HepG2 (cell line): ENCODE measurements at regions not wholly inside any gene's neighbourhood (a gene's known extent, or its start where the extent isn't known, plus 50 kb on each side); places are given as distances from the start of the nearest gene placed in this dataset.

Source experiments
- CREB1 ChIP-seq, 2 experiments: fragments of 450-650 bp in 1 of 2; IDR thresholded peaks; 2 replicates each; pipeline ENCODE4 v1.6.1; 2016 to 2017; ENCODE audit warnings: control low read depth in 1 of 2, mild to moderate bottlenecking in 1 of 2, missing compliant biosample characterization in 1 of 2, missing genetic modification characterization in 1 of 2
- CTCF ChIP-seq: sonication (generic); formaldehyde crosslinking; IDR thresholded peaks from 2 replicates; pipeline ENCODE4 v1.5.0; 2020; ENCODE audit warnings: mild to moderate bottlenecking, missing genetic modification reagents, moderate library complexity
- DDIT3 ChIP-seq: sonication (generic); formaldehyde crosslinking; IDR thresholded peaks from 2 replicates; pipeline ENCODE4 v1.4.0; 2020; ENCODE audit warnings: mild to moderate bottlenecking, missing genetic modification reagents
- EHMT2 ChIP-seq: fragments of 200-600 bp; sonication (generic); IDR thresholded peaks from 2 replicates; pipeline ENCODE4 v1.7.0; 2017; ENCODE audit warnings: antibody characterized with exemption, low read depth, low read length, borderline replicate concordance
- PLRG1 ChIP-seq: fragments of 450-650 bp; conservative IDR thresholded peaks from 2 replicates; pipeline ENCODE4 v1.6.1; 2016
- TCF12 ChIP-seq, 2 experiments: fragments of 450-650 bp in 1 of 2; sonication (generic) in 1 of 2; formaldehyde crosslinking in 1 of 2; IDR thresholded peaks; 2 replicates each; pipeline versions ENCODE4 v1.6.1 to v1.8.0; 2017 to 2022; ENCODE audit warnings: antibody characterized with exemption in 1 of 2, mild to moderate bottlenecking in 1 of 2, missing genetic modification reagents in 1 of 2, moderate library complexity in 1 of 2
- ZBTB43 ChIP-seq: sonication (generic); formaldehyde crosslinking; conservative IDR thresholded peaks from 2 replicates; pipeline ENCODE4 v1.4.0; 2020; ENCODE audit warnings: missing genetic modification reagents

- TF ChIP-seq DDIT3 (CRISPR knock-in tag) (no peak), CTCF (no peak), ZBTB43 (CRISPR knock-in tag) (no peak), TCF12 (IDR thresholded peaks at IDR 0.05) (no peak), TCF12 (CRISPR knock-in tag; IDR thresholded peaks at IDR 0.05) (no peak), CREB1 (IDR thresholded peaks at IDR 0.05) (no peak), CREB1 (CRISPR knock-in tag; IDR thresholded peaks at IDR 0.05) (no peak), EHMT2 (no peak), PLRG1 (no peak)
Measured at GRCh38 chr4:111639876-111640275, 505.4 kb upstream of the FAM241A start.
